22Rv1 (cell line): ENCODE measurements at regions not wholly inside any gene's neighbourhood (a gene's known extent, or its start where the extent isn't known, plus 50 kb on each side); places are given as distances from the start of the nearest gene placed in this dataset.
"Not testable (repeated sequence)": the region's sequence is repeated elsewhere in the genome, so short reads cannot be mapped to it uniquely, and the experiment has no call there.

Source experiments
- H3K27ac ChIP-seq: fragments of 450-650 bp; 2 replicates; pipeline ENCODE4 v1.5.1; 2017
- CTCF ChIP-seq: fragments of 450-650 bp; IDR thresholded peaks from 2 replicates; pipeline ENCODE4 v1.5.1; 2017; ENCODE audit warnings: mild to moderate bottlenecking
- ZFX ChIP-seq: fragments of 450-650 bp; IDR thresholded peaks from 2 replicates; pipeline ENCODE4 v1.6.1; 2017; ENCODE audit warnings: antibody characterized with exemption, borderline replicate concordance

- no peak overlapping the region for H3K27ac ChIP-seq
- no peak for TF ChIP-seq CTCF
These were observed 315.6 kb downstream of the SOX2 start for GRCh38 chr3:182027366-182027765.

GRCh38 chr3:182028081-182028480 is 316.4 kb downstream of the SOX2 start:
- TF ChIP-seq ZFX, result no peak
- no peak for TF ChIP-seq CTCF
- H3K27ac ChIP-seq, result no peak overlapping the region

- H3K27ac ChIP-seq, result not testable (repeated sequence)
These were observed 322.5 kb downstream of the SOX2 start for GRCh38 chr3:182034231-182034630.

- H3K27ac ChIP-seq, result no peak overlapping the region
- TF ChIP-seq CTCF (no peak), ZFX (no peak)
These were observed 323.6 kb downstream of the SOX2 start for GRCh38 chr3:182035324-182035723.

GRCh38 chr3:182036382-182036781 is 324.7 kb downstream of the SOX2 start:
- H3K27ac ChIP-seq, result no peak overlapping the region
- TF ChIP-seq ZFX (no peak), CTCF (no peak)

- no peak overlapping the region for H3K27ac ChIP-seq
- TF ChIP-seq ZFX (no peak), CTCF (no peak)
These were observed 330.1 kb downstream of the SOX2 start for GRCh38 chr3:182041668-182042291.

- TF ChIP-seq ZFX (no peak), CTCF (no peak)
- no peak overlapping the region for H3K27ac ChIP-seq
These were observed 334.0 kb downstream of the SOX2 start for GRCh38 chr3:182045736-182046135.

- H3K27ac ChIP-seq, result no peak overlapping the region
- no peak for TF ChIP-seq ZFX
- no peak for TF ChIP-seq CTCF
These were observed 334.5 kb downstream of the SOX2 start for GRCh38 chr3:182046166-182046764.
